ENCODE measurements at regions not wholly inside any gene's neighbourhood (a gene's known extent, or its start where the extent isn't known, plus 50 kb on each side); places are given as distances from the start of the nearest gene placed in this dataset.

DNA sequence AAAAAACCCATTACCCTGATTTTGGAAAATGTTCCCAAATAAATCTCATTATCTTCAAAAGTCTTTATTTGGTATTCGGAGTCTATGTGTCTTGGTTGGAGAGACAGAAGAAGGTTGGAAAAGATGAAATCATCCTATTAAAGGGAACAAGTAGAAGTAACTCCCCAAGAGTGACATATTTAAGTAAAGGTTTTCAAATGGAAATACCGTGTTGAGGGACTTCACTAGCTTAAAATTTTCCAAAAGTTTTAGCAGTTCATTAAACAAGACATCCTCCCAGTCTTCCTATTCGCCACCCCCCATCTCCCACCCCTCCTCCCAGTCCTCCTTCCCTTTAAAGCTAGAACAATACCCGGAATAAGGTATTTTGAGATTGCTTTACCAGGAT, 62.7 kb upstream of the CCDC160 start:
- no peak for DNase-seq

DNA sequence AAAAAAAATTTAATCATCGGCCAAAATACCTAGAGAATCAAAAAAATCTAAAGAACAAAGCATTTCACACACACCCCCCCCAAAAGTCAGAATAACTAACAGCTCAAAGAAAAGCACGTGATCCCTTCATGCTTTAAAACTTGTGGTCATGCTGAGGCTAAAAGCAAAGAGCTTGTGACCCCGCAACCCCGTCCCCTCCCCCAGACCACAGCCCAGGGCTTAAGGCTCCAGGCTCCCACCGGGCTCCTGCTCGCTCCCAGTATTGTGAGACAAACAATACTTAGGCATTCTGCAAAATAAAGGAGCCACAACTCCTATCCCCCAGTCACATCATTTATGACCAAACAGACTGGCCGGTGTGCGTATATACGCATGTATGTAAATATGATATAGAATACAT, 62.1 kb upstream of the CCDC160 start:
- DNase-seq, result no peak

DNA sequence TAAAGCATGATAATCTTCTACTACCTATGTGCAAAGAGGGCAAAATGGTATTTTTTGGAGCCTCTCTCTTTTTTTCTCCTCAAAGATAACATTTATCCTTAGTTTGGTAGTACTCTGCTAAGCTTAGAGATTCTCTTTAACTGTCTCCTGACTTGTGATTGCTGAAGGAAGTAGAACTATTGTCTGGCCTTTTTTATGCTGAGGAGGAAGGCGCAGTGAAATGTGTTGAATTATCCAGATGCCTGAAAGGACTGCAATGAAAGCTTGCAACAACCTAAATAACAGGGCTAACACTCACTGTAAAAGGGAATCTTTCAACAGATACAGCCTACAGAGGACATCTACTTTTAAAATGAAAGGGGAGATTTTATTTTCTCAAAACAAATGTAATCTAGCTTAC, 59.5 kb upstream of the CCDC160 start:
- DNase-seq, result no peak

DNA sequence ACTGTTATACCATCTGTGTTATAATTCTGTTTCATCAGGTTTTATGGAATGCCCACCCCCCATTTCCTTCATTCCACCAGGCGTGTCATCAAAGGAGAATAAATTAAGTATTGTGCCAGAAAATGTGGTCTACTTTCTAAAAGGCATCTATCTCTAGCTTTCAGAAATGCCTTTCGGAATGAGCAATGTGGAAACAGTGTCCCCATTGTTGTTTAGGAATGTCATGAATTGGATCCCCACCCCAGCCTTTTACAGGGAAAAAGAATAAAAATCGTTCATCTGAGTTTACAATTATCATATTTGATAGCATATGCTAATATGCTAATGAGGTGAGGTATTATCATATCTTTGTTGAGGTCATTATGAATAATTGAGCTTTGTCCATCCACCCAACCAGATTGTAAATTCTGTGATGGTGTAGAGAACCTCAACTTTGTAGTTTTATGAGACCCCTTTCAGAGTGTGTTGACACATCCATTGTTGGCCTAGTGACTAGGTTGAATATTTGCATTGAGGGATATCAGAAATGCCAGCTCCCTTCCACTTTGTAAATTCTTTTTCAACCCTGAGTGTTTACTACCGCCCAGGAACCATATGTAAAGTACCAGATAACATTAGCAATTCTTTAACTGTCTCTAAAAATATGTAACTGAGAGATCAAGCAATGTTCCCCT, 56.2 kb upstream of the CCDC160 start:
- DNase-seq, result no peak

DNA sequence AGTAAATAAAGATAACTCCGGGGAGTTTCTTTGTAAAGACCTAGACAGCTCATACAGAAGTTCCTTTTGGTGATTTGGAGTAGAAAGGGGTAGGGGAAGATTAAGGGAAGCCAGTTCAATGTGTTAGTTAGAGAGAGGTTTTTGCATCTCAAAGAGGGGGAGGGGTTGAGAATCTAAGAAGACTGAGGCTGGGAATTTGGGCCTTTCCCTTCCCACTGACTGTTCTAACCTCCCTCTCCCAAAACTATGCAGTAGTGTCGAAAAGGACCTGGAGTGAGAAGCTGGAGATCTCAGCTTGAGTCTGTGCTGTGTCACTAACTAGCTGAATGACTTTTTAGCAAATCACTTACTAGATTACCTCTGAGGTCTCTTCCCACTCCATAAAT, 55.7 kb upstream of the CCDC160 start:
- DNase-seq, result no peak

DNA sequence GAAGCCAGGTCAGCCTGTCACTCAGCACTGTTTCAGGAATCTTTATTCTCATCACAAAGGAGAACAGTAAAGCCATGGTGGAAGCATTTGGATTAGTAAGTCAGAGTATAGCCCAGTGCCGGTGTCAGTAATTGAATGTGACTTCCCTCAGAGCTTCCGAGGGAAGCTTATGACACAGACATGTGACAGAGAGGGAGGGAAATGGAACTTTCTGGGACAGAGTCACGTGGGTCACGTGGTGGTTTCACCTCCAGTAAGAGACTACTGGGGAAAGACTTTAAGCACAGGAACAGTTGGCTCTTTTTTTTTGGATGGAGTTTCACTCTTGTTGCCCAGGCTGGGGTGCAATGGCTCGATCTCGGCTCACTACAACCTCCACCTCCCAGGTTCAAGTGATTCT, 53.3 kb upstream of the CCDC160 start:
- DNase-seq, result no peak

DNA sequence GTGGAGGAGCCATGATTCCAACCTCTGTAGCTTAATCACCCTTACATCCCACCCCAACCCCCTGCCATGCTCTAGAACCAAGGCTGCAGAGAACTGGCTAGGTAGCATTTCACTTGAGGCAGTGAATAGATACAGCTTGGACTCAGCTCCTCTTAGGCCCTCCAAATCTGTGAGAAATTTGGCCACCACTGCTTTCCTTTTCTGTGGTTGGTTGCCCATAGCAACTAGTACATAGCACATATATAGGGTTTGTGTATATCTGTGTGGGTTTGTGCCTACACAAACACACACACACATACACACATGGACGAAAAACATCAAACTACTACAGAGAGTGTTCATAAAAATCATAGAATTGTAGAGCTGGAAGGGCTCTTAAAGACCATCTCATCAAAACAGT, 52.0 kb upstream of the CCDC160 start:
- no peak for DNase-seq

DNA sequence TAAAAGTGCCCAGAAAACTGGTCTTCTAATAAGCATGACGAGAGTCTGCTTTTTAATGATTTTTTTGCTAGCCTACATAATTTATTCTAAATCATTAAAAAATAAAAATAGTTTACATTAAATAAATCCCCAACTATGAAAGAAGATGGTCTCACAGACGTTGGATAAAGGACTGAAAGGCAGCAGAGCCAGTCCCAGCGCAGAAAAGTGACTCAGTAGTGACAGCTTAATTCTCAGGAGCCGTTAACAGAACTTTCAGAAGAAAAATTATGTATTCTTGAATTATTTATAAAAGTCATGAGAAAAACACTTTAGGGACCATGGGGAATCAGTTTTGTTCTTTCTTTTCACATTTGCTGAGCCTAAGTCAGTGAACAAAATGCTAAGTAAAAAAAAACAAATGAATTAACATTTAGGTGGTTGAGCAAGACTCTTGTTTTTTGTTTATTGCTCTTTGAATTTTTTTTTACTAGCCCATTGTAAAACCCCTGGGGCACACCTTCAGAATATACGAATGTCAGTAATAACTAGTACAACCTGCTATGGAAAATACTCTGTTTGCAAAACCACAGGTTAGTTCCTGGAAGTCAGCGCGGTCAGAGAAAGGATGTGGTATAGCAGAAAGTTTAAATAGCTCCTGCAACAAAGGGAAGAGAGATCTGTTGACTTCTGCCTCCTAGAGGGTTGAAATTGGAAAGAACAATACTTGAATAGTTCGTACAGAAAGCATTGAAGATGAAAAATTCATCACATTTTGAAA, 50.4 kb upstream of the CCDC160 start:
- DNase-seq, result peak; percentile 74

All from CD4-positive, alpha-beta T cell treated with Interleukin-21 for 1 hour (primary cell).